ENCODE measurements at regions not wholly inside any gene's neighbourhood (a gene's known extent, or its start where the extent isn't known, plus 50 kb on each side); places are given as distances from the start of the nearest gene placed in this dataset.
"Not testable (repeated sequence)": the region's sequence is repeated elsewhere in the genome, so short reads cannot be mapped to it uniquely, and the experiment has no call there.

DNA sequence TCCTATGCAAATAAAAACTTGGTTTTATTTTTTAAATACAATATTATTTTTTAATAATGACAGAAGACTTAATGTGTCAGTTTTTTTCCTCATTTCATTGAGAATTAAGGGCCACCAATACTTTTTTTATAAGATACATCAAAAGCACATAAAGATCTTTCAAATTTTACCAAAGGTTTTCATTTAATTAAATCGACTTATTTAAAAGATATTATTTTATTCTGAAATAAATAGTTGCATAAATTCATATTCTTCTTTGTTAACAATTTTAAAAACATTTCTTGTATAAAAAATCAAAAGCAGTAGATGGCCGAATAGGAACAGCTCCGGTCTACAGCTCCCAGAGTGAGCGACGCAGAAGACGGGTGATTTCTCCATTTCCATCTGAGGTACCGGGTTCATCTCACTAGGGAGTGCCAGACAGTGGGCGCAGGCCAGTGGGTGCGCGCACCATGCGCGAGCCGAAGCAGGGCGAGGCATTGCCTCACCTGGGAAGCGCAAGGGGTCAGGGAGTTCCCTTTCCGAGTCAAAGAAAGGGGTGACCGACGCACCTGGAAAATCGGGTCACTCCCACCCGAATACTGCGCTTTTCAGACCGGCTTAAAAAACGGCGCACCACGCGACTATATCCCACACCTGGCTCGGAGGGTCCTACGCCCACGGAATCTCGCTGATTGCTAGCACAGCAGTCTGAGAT, 374.6 kb upstream of the NPVF start:
- not testable (repeated sequence) for DNase-seq

DNA sequence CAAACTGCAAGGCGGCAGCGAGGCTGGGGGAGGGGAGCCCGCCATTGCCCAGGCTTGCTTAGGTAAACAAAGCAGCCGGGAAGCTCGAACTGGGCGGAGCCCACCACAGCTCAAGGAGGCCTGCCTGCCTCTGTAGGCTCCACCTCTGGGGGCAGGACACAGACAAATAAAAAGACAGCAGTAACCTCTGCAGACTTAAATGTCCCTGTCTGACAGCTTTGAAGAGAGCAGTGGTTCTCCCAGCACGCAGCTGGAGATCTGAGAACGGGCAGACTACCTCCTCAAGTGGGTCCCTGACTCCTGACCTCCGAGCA, 375.1 kb upstream of the NPVF start:
- DNase-seq: not testable (repeated sequence)

DNA sequence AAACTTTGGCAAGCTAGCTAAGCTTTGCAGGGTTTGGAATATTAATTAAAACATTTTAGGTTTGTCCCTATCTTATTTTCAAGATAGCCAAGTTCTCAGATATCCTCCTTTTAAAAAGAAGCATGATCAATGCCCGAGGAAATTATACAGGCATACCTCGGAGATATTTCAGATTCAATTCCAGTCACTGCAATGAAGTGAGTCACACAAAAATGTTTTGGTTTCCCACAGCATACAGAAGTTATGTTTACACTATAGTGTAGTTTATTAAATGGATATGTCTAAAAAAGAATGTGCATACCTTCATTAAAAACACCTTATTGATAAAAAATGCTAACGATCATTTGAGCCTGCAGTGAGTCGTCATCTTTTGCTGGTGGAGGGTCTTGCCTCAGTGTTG, 382.9 kb upstream of the NPVF start:
- DNase-seq: no peak

DNA sequence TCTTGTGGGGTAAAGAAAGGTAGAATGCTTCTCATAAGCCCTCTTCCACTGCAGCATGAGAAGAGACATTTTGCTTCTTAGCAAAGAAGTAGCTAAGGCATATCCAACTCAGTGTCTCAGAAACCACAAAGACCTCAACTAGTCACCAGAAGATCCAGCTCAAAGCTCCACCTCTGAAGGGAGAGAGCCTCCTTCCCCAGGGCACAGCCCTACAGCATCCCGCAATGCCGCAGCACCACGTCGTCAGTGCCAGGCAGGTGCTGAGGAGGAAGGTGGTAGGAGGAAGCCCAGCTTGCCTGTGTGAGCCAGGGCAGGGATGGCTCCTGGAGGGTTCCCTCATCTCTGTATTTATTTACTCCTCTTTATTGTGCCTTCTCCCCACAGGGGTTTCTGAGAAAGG, 385.6 kb upstream of the NPVF start:
- DNase-seq: no peak

DNA sequence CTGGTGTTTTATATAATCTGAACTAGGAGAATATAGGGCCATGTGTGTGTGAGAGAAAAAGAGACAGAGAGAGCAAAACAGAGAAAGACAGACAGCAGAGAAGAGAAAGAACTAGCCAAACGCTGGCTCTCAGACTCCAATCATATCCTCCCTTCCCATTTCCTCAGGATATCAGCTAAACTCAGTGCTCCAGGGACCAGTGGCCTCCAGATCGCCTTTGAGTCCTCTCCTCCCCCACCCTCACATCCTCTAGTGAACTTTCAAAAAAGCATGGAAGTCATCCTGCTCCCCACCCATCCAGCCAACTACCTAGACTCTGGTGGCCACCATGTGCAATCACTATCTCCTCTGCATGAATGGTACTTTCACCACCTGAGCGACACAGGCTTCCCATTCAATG, 386.1 kb upstream of the NPVF start:
- no peak for DNase-seq

DNA sequence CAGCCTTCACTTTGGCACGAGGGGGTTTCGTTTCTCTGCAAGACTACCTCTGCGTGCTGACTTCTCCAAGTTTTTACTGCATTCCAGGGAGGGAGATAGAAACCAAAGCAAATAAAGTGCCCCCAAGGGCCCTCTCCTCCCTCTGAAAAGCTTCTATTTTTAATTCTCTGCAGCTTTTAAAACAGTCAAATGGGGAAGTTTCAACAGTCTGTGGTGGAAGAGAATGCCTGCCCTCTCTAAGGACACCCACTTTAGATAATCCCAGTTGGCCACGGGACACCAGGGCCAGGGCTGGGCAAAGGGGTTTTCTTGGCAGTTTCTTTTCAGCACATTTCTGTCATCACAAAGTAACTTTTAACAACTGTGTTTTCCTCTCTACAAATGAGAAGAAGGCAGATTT, 386.7 kb upstream of the NPVF start:
- no peak for DNase-seq

DNA sequence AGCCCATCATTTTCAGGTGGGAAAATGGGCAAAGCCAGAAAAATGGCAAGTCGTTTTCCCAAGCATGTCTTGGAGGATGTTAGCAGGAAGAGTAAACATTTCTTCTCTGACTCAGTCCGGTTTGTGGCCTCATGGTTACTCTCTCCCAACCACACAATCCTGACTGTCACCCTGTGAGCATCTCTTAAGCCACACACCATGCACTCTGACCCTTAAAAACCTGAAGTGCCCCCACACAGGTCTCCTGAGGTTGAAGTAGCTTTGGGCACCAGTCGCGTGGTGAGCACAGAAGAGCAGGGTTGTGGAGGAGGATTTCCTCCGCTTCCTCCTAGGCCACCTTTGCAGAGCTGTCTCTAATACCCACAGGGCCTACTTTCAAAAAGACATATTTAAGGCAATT, 387.3 kb upstream of the NPVF start:
- no peak for DNase-seq

DNA sequence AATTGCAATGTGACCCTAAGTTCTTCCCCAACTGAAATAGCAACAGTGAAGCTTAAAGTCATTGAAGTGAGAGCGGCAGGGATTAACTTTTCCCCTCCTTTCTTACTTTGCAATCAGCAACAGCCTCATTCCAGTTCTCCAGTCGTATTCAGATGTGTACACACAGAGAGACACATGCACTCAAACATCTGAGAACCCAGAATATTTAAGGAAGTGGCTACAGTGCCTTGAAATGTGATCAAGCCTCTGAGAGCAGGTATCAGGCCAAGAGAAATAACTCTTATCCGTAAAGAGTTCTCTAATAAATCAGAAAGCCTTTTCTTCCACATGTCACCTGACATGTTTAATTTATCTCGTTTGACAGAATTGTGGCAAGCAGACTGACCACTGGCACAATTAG, 388.9 kb upstream of the NPVF start:
- no peak for DNase-seq

DNA sequence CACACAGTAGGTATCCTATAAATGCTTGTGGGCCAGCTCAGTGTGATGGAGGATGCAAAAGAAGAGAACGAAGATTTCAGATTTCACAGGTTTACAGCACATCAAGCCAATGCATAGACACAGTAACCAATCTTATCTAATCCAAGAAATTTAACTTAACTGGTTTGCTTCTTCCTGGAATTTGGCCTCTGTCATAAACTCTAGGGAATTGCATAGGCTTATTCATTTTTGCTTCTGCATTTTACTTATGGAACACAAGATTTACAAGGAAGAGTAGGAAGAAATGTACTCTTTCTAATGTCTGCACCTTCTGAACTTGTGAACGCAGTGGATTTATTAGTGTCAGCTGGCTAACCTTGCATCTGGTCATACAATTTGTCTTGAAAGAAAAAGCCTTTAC, 389.4 kb upstream of the NPVF start:
- DNase-seq: no peak

DNA sequence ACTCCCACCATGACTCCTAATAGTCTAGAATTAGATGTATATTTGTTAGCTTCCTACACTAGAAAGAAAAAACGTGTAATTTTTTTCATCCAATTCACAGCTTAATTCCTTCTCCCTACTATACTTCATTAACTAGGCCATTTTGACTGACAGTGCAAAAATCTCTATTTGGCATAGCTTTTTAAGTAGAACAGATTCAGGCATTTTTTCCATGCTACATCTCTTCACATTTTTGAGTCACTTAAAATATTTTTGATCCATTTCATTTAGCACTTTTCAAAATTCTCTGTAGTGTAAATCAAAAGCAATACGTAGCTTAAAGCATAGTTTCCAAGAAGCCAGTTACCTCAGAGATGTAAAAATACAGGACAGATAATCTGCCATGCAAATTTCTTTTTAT, 391.1 kb upstream of the NPVF start:
- DNase-seq: peak; percentile 5

DNA sequence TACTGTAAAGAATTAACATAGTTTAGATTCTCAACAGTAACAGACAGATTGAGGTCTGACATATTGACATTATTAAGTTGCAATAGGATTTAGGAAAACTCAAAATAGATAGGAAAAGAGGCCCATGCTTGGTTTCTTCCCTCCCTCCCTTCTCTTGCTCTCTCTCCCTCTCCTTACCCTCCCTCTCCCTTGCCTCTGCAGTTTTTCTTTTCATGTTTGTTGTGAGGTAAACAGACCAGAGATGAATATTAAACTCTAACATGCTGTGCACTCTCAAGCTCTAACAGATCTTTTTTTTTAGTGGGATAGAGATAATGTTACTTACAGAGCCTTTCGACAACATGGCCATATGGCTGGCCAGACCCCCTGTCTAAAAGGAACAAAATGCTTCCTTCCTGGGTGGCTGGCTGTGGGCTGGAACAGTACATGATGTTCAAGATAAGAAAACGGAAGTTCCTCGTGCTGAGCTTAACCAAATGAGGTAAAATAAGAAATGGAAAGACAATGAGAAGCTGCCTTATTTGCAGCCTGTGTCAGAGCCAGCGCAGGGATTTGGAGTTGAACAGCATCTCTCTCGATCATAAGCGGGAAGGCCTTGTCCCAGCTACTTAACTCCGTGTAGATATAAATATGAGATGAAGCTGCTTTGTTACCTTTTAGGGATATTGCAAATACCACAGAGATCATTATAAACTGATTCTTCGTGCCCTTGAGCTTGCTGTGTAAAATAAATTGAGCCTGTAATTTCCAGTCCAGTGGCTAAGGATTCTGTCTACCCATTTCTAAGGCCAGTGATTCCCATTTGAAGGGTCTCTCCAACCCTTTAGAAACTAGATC, 391.9 kb upstream of the NPVF start:
- DNase-seq: peak; percentile 8

DNA sequence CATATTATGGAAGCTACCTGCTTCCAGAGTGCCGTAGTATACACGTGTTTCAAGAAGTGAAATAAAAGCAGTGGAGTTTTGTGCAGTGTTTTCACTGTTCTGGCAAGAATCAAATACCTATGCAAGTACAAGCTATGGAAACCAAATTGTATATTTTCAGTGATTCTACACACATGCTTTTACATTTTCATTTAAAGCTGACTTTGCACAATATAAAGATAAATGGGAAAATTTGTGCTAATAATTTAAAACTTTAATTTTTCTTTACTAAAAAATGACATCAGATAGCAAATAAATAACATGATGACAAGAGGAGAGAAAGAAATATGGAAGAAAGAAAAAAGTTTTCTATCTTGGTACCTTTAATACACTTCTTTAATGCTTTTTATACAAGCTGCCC, 393.7 kb upstream of the NPVF start:
- no peak for DNase-seq

DNA sequence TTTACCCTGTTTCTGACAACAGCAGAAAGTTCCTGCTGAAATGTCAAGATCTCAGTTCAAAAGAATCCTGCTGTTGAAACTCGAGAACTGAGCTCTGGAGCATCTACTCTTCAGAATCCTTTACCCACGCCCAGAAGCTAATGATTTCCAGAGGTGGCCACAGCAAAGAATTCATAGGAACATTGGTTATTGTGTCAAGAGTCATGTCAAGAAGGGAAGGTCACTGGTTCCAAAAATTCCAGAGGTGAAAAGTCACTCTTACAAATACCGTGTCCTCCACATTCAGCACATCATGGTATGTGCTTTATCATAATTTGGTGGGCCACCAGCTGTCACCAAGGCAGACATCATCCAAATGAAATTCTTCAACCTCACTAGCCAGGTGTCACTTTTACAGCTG, 394.4 kb upstream of the NPVF start:
- no peak for DNase-seq

DNA sequence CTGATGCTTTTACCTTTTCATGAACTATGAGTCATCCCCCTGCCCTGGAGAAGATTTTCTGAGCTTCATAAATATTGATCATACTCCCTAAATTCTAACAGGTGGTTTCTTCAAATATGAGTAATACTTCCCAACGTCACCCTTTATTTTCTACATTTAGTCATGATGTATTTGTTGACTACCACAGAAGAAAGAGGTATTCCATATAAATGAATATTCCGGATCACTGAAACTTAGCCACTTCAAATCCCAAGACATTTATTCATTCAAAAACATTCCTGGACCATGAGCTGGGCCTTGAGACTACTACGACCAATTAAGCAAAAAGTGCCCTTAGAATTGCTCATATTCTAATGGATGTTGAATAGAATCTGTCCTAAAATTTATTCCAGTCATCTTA, 395.8 kb upstream of the NPVF start:
- no peak for DNase-seq

DNA sequence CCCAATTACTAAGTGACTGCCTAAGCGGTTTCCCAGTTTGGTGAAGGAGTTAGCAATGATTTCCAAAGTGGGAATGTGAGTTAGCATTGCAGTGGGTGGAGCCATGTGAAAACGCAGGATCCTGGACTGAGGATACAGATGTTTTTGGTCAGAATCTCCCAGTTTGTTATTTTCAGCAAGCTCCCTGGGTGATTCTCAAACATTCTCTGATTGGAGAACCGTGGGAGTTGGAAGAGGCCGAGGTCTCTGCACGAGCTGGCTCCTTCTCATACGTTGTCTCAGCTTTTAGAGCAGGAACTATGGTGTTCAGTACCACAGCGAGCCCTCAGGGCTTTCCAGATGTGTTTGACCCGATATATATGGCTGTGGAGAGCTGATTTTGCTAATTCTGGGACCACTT, 396.5 kb upstream of the NPVF start:
- no peak for DNase-seq

DNA sequence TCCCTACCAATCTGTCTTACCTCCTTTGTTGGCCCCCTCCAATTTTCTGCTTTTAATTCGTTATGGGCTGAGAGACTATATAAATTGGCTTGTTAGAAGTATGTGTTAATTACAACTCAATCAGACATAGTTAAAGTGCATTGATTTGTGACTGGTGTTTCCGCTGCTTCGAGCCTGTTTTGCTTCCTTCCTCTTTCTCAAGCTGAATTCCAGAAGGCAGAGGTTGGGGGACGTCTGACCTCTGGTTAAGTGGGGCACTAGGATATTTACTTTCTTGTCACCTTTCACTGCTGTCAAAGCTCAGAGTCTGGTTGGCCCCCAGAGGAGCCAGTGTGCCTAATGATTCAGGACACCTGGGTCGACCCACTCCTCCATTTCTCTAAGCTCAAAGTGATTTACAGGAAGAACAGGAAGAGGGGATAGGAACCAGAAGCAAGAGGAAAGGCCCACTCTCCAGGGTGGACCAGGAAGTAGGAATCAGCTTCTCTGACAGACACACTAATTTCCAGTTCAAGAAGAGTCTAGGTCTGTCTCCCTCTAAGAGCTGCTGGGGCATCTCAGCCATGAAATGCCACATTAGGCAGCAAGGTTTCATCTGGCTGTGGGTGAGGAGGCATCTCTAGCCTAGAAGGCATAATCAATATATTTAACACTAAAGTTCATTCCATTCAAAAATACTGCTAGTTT, 397.2 kb upstream of the NPVF start:
- DNase-seq: no peak

DNA sequence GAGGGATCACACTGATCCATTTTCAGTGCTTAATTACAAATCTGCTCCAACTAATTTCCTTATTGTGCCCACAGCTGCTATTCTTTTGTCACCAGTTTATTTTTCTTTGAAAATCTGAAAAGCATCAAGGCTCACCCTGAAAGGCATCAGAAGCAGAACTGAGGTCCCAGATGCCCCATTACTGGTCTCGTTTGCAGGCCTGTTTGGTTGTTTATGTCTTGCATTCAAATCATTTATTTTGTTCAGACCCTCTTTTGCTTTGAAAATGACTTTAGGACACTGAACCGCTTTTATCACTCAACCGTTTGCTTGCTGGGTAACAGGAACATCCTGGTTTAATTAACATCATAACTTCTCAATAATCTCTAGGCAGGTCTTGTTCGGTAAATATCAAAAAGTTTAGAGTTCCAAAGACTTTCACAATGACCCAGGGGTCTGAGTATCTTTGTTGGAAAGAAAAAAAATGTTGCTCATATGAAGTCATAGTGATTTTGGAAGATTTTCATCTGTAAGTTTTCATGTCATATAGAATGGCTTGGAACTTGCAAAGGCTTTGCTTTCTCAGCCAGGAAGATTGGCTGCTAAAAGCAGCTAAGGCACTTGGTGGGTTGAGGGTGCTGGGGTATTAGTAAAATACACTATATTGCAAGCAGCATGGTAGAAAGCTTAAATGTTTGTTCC, 398.3 kb upstream of the NPVF start:
- no peak for DNase-seq

DNA sequence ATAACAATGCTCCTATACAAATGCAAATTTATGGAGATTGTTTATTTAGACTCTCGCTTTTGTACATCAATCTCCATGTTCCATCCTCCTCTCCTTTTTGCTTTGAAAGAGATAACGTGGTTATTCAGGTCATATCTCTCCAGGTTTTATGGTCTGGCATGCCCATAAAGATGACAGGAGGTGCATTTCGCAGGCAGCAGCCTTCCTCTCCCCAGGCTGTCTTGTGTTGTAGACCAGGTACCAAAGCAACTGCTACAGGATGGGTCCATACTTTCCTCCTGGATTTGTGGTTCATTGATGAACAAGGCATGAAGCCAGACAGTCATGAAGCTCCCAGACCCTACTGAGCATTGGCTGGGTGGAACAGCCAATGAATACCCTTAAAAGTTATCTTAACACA, 400.2 kb upstream of the NPVF start:
- no peak for DNase-seq

DNA sequence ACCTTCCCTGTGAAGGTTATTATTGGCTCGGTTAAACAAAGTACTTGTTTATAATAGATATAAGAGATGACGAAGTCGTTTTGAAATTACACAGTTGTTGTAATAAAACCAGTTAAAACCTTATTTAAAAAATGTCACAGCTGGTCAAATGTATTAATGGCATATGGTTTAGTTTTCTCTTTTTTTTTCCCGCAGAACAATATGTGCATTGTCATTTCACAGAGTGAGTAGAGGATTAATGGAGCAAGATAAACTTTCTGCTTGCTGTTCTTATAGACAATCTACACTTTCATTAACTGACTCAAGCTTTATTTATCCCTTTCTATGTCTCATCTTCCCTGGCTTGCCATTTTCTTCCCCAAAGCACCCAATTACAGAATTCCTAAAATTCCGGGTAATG, 404.3 kb upstream of the NPVF start:
- no peak for DNase-seq

DNA sequence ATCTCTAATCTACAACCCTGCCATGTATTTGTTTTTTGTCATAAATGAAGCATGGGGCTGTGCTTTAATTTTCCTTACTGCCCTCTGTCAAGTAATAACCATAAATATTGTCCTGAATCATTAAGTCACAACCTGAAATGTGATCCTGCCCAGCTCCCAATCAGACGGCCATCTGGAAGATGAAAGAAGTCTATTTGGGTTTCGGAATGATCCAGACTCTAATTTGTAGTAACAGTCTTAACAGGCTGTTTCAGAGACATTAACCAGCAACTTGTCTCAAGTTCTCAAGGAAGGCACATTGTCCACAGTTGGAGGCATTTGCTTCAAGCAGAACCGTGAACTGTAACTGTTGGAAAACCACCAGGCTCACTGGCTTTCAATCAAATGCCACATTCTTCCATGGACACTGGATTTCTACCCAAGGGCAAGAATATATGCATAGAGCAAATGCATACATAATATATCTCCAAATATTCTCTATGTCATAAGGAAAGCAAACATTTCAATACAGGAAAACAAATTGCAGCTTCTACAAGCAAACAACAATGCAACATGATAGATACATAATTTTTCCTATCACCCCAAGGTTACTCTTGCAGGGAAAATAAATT, 405.2 kb upstream of the NPVF start:
- DNase-seq: no peak

DNA sequence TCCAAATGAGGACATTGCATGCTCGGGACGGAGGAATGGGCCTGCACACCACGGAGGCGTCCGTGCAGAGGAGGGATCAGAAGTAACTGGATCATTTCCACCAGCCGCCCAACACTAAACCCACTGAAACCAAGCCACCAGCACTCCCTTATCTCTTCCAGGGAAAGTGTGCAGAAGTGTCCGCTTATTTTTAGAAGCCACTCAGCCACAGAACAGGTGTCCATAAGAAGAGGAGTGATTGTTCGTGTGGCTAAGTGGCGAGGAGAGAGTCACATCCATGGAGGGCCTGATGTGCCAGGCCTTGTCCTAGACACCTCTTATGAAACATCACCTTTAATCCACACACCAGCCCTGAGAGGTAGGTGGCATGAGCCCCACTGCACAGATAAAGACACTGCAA, 407.9 kb upstream of the NPVF start:
- no peak for DNase-seq

DNA sequence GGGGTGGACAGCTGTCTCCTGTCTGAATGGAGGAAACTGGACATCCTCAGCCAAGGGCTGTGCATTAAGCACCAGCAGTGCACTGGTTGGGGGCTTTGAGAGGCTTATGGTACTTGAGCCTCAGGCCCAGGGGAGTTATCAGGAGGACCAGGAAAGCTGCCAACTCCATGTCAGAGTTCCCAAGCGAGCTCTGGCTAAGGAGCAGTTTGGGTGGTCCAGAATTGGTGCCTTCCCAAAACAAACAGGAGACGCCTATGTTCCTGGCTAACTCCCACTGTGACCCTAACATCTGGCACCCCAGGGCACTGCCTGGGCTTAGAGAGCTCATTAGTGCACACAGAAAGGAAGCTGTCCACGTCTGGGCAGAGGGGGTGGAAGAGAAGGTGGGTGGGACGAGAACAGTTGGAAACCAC, 408.6 kb upstream of the NPVF start:
- no peak for DNase-seq

DNA sequence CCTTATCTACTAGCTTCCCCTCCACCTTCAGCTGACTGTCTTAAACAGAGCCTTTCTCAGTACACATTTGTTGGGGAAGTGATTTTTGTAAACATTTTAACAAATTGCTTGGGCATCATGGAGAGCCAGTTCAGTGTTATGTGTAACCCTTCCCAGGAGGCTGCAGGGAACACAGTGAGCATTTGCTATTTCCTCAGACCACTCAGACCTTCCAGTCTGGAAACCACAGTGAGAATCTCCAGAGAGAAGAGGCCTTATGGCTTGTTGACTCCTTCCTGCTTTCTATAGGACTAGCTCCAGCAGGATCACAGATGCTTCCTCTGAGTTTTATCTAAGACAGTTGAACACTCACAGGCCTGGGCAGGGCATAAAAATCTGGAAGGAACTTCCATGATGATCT, 409.8 kb upstream of the NPVF start:
- no peak for DNase-seq

All from NCI-H526 treated with DMSO at 0.1 percent for 48 hours (cell line).